H9 (cell line): ENCODE measurements at regions not wholly inside any gene's neighbourhood (a gene's known extent, or its start where the extent isn't known, plus 50 kb on each side); places are given as distances from the start of the nearest gene placed in this dataset.

Source experiments
- DNase-seq: peaks from one replicate; pipeline ENCODE4 v3.0.0-alpha.2; 2017
- H2AFZ ChIP-seq: one replicate; pipeline ENCODE4 v1.6.1; 2013; ENCODE audit warnings: mild to moderate bottlenecking, low read length, control low read depth, moderate library complexity
- H2AK5ac ChIP-seq: 2 replicates; pipeline ENCODE4 v1.6.1; 2013; ENCODE audit warnings: low read length, control low read depth, mixed read lengths; ENCODE audit not compliant: insufficient read length
- H2BK120ac ChIP-seq: one replicate; pipeline ENCODE4 v1.6.1; 2013; ENCODE audit warnings: low read depth, mild to moderate bottlenecking, low read length, control low read depth, inconsistent platforms; ENCODE audit not compliant: poor library complexity, severe bottlenecking
- H2BK12ac ChIP-seq: 2 replicates; pipeline ENCODE4 v1.6.1; 2013; ENCODE audit warnings: low read length, control low read depth, mixed read lengths, low read depth; ENCODE audit not compliant: insufficient read length
- H2BK15ac ChIP-seq: 2 replicates; pipeline ENCODE4 v1.6.1; 2013; ENCODE audit warnings: low read depth, low read length, control low read depth
- H2BK20ac ChIP-seq: one replicate; pipeline ENCODE4 v1.6.1; 2013; ENCODE audit warnings: low read depth, mild to moderate bottlenecking, low read length, control low read depth, inconsistent platforms; ENCODE audit not compliant: poor library complexity, severe bottlenecking
- H2BK5ac ChIP-seq: 2 replicates; pipeline ENCODE4 v1.6.1; 2013; ENCODE audit warnings: low read length, control low read depth, mixed read lengths; ENCODE audit not compliant: insufficient read length
- H3K14ac ChIP-seq: 2 replicates; pipeline ENCODE4 v1.6.1; 2013; ENCODE audit warnings: low read length, control low read depth; ENCODE audit not compliant: insufficient read depth
- H3K18ac ChIP-seq: 2 replicates; pipeline ENCODE4 v1.6.1; 2013; ENCODE audit warnings: low read depth, mild to moderate bottlenecking, mixed read lengths, low read length, control low read depth; ENCODE audit not compliant: insufficient read length
- H3K23ac ChIP-seq: 2 replicates; pipeline ENCODE4 v1.6.1; 2013; ENCODE audit warnings: low read length, control low read depth, mixed read lengths, low read depth; ENCODE audit not compliant: insufficient read length
- H3K23me2 ChIP-seq: 2 replicates; pipeline ENCODE4 v1.6.1; 2013; ENCODE audit warnings: low read depth, mild to moderate bottlenecking, mixed read lengths, low read length, control low read depth; ENCODE audit not compliant: insufficient read length, poor library complexity, severe bottlenecking
- H3K27ac ChIP-seq: 2 replicates; pipeline ENCODE4 v1.5.1; 2013; ENCODE audit warnings: low read length, control low read depth, mixed read lengths, low read depth; ENCODE audit not compliant: insufficient read length
- H3K27me3 ChIP-seq: 2 replicates; pipeline ENCODE4 v1.6.1; 2013; ENCODE audit warnings: low read length, control low read depth, inconsistent platforms; ENCODE audit not compliant: insufficient read depth
- H3K4ac ChIP-seq: 2 replicates; pipeline ENCODE4 v1.6.1; 2013; ENCODE audit warnings: low read depth, mild to moderate bottlenecking, control low read depth, inconsistent platforms, low read length, moderate library complexity
- H3K4me1 ChIP-seq: 2 replicates; pipeline ENCODE4 v1.6.1; 2013; ENCODE audit warnings: low read length, control low read depth, inconsistent platforms; ENCODE audit not compliant: insufficient read depth
- H3K4me2 ChIP-seq: 2 replicates; pipeline ENCODE4 v1.6.1; 2013; ENCODE audit warnings: low read length, control low read depth, mixed read lengths; ENCODE audit not compliant: insufficient read length, insufficient read depth
- H3K56ac ChIP-seq: 2 replicates; pipeline ENCODE4 v1.6.1; 2013; ENCODE audit warnings: low read depth, mild to moderate bottlenecking, mixed read lengths, low read length, control low read depth; ENCODE audit not compliant: insufficient read length
- H3K79me1 ChIP-seq: 2 replicates; pipeline ENCODE4 v1.6.1; 2013; ENCODE audit warnings: low read depth, mild to moderate bottlenecking, moderate library complexity, low read length, control low read depth, inconsistent platforms; ENCODE audit not compliant: insufficient read depth, poor library complexity, severe bottlenecking
- H3K79me2 ChIP-seq: 2 replicates; pipeline ENCODE4 v1.6.1; 2013; ENCODE audit warnings: low read length, control low read depth, inconsistent platforms; ENCODE audit not compliant: insufficient read depth
- H3K9ac ChIP-seq: 2 replicates; pipeline ENCODE4 v1.6.1; 2013; ENCODE audit warnings: low read length, control low read depth, mixed read lengths; ENCODE audit not compliant: insufficient read length; ENCODE audit errors: extremely low read depth
- H3K9me3 ChIP-seq: one replicate; pipeline ENCODE4 v1.6.1; 2013; ENCODE audit warnings: low read depth, low read length, inconsistent platforms; ENCODE audit not compliant: control insufficient read depth
- H3T11ph ChIP-seq: one replicate; pipeline ENCODE4 v1.6.1; 2013; ENCODE audit warnings: mild to moderate bottlenecking, low read length, control low read depth, inconsistent platforms
- H4K20me1 ChIP-seq: one replicate; pipeline ENCODE4 v1.6.1; 2013; ENCODE audit not compliant: control insufficient read depth, insufficient read length, insufficient read depth
- H4K5ac ChIP-seq: 2 replicates; pipeline ENCODE4 v1.6.1; 2013; ENCODE audit warnings: low read depth, mild to moderate bottlenecking, mixed read lengths, low read length, control low read depth; ENCODE audit not compliant: insufficient read length
- H4K8ac ChIP-seq: replicated peaks from 2 replicates; pipeline ENCODE4 v1.6.1; 2013; ENCODE audit warnings: low read length, control low read depth, mixed read lengths, low read depth; ENCODE audit not compliant: insufficient read length
- H4K91ac ChIP-seq: 2 replicates; pipeline ENCODE4 v1.6.1; 2013; ENCODE audit warnings: low read depth, mild to moderate bottlenecking, moderate library complexity, mixed read lengths, low read length, control low read depth; ENCODE audit not compliant: insufficient read length
- H3K27ac Mint-ChIP-seq, 3 experiments: 2 replicates in 2 of 3; 3 replicates in 1 of 3; pipeline ENCODE4 v1.8.0; 2020 to 2021; ENCODE audit warnings: mixed read lengths in 3 of 3, mild to moderate bottlenecking in 1 of 3, moderate library complexity in 1 of 3
- H3K27me3 Mint-ChIP-seq: 2 replicates; pipeline ENCODE4 v1.8.0; 2021; ENCODE audit warnings: low read depth, mild to moderate bottlenecking, moderate library complexity, mixed read lengths
- H3K36me3 Mint-ChIP-seq, 3 experiments: 2 replicates in 2 of 3; 3 replicates in 1 of 3; pipeline ENCODE4 v1.8.0; 2020 to 2021; ENCODE audit warnings: low read depth in 3 of 3, mixed read lengths in 3 of 3; ENCODE audit not compliant: insufficient read depth in 1 of 3
- H3K4me1 Mint-ChIP-seq, 2 experiments: 2 replicates each; pipeline ENCODE4 v1.8.0; 2020; ENCODE audit warnings: mixed read lengths in 2 of 2
- H3K4me3 Mint-ChIP-seq, 2 experiments: 2 replicates in 1 of 2; 3 replicates in 1 of 2; pipeline ENCODE4 v1.8.0; 2020 to 2021; ENCODE audit warnings: mild to moderate bottlenecking in 2 of 2, mixed read lengths in 2 of 2, moderate library complexity in 1 of 2
- H3K9me3 Mint-ChIP-seq, 2 experiments: 2 replicates in 1 of 2; 3 replicates in 1 of 2; pipeline ENCODE4 v1.8.0; 2020; ENCODE audit warnings: mild to moderate bottlenecking in 2 of 2, mixed read lengths in 2 of 2, moderate library complexity in 1 of 2
- TF ChIP-seq, protein P1 (sequence below): fragments of 200-600 bp; sonication (generic); conservative IDR thresholded peaks from 3 replicates; pipeline ENCODE4 v1.8.0; 2021; ENCODE audit warnings: antibody characterized with exemption, mild to moderate bottlenecking

DNA sequence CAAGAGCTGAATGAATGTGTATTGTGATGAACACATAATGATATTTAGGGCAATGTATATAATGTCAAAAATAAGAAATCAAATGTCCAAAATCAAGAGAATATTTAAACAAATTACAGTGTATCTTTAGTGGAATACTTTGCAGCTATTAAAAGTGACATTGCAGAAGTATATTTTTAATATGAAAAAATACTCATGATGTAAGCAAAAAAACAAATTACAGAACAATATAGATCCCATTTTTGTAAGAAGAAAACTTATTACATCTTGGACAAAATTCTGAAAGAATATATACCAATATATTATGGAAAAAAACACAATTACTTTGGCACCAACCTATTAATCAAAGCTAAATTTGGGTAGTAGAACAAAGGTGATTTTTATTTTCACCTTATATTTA, 308.2 kb upstream of the NEBL start:
- H3T11ph ChIP-seq = no peak overlapping the region
- no peak overlapping the region for H2AFZ ChIP-seq
- H2AK5ac ChIP-seq = no peak overlapping the region
- no peak overlapping the region for H3K18ac ChIP-seq
- no peak overlapping the region for H2BK20ac ChIP-seq
- peaks cover 0 to 4% of the 10 kb centered on the region in 2 experiments; a peak in 4 of 5 replicates for H3K9me3 Mint-ChIP-seq
- no peak overlapping the region for H3K4me3 Mint-ChIP-seq
- no peak overlapping the region for H3K56ac ChIP-seq
- H3K14ac ChIP-seq = no peak overlapping the region
- H3K4me1 Mint-ChIP-seq = peaks cover 7 to 10% of the 10 kb centered on the region in 2 experiments; a peak in 3 of 4 replicates
- no peak overlapping the region for H2BK15ac ChIP-seq
- no peaks in the 10 kb centered on the region for H3K79me1 ChIP-seq
- no peak overlapping the region for H3K4ac ChIP-seq
- H3K9me3 ChIP-seq = no peaks in the 10 kb centered on the region
- H3K4me1 ChIP-seq = no peaks in the 10 kb centered on the region
- no peaks in the 10 kb centered on the region for H3K27me3 Mint-ChIP-seq
- no peaks in the 10 kb centered on the region for H3K79me2 ChIP-seq
- H3K27me3 ChIP-seq = no peaks in the 10 kb centered on the region
- no peak overlapping the region for H3K23ac ChIP-seq
- no peak overlapping the region for H3K27ac Mint-ChIP-seq
- H2BK5ac ChIP-seq = no peak overlapping the region
- no peak overlapping the region for H4K91ac ChIP-seq
- peaks cover 0 to 6% (median 4%) of the 10 kb centered on the region in 3 experiments; a peak in 5 of 7 replicates for H3K36me3 Mint-ChIP-seq
- no peak overlapping the region for H4K5ac ChIP-seq
- H4K8ac ChIP-seq = no peak overlapping the region
- no peak overlapping the region for H2BK120ac ChIP-seq
- H3K23me2 ChIP-seq = no peaks in the 10 kb centered on the region
- TF ChIP-seq, protein P1, sequence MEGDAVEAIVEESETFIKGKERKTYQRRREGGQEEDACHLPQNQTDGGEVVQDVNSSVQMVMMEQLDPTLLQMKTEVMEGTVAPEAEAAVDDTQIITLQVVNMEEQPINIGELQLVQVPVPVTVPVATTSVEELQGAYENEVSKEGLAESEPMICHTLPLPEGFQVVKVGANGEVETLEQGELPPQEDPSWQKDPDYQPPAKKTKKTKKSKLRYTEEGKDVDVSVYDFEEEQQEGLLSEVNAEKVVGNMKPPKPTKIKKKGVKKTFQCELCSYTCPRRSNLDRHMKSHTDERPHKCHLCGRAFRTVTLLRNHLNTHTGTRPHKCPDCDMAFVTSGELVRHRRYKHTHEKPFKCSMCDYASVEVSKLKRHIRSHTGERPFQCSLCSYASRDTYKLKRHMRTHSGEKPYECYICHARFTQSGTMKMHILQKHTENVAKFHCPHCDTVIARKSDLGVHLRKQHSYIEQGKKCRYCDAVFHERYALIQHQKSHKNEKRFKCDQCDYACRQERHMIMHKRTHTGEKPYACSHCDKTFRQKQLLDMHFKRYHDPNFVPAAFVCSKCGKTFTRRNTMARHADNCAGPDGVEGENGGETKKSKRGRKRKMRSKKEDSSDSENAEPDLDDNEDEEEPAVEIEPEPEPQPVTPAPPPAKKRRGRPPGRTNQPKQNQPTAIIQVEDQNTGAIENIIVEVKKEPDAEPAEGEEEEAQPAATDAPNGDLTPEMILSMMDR = no peak
- H4K20me1 ChIP-seq = no peaks in the 10 kb centered on the region
- no peak overlapping the region for H3K27ac ChIP-seq
- H3K9ac ChIP-seq = no peak overlapping the region
- DNase-seq = no peak
- H3K4me2 ChIP-seq = no peak overlapping the region
- H2BK12ac ChIP-seq = no peak overlapping the region
